OCI-LY1 (cell line): ENCODE measurements at regions not wholly inside any gene's neighbourhood (a gene's known extent, or its start where the extent isn't known, plus 50 kb on each side); places are given as distances from the start of the nearest gene placed in this dataset.

ENCODE experiments used
- EZH2 ChIP-seq: fragments of 200-600 bp; sonication (generic), shearing (Covaris generic); IDR thresholded peaks from 2 replicates; pipeline ENCODE4 v1.8.0; 2017; ENCODE audit warnings: borderline replicate concordance, mixed run types, mild to moderate bottlenecking, antibody characterized with exemption, low read length, moderate library complexity, mixed read lengths
- TF ChIP-seq, protein P1 (sequence below): fragments of 200-600 bp; sonication (generic), shearing (Covaris generic); IDR thresholded peaks from 2 replicates; pipeline ENCODE4 v1.5.1; 2017; ENCODE audit warnings: mild to moderate bottlenecking, antibody characterized with exemption, low read length, moderate library complexity, mixed read lengths

DNA sequence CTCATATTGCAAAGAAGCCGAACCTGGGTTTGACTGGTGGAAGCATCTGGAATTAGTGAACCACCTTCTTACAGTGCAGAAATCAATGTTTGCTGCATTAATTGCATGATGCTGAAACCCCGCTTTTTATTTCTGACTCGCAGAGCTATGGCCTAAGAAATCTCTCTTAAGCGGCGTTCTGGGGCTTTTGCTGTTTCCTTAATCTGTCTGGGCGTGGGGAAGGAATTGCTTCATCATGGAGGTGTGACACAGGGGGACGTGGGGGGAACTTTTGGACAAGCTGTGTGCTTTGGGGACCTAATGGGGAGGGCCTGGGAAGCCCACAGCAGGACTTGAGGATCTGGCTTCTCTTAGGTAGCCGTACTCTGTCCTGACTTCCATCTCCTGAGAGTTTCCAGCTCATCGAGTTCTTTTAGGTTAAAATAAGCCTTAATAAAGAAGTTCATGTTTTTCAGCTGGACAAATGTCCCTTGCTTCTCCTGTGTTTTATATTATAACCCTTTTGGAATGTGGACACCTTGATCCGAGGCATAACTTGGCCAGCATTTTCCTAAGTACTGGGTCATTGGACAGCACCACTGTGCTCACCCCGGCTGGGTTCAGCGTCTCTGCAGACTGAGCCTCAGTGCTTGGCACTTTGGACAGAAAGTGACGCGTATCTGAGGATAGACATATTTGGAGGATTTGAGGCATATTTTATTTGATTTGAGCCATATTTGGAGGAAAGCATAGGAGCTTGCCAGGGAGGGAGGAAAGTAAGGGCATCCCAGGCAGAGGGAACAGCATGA is 192.1 kb upstream of the MYL2 start:
- TF ChIP-seq, protein P1, sequence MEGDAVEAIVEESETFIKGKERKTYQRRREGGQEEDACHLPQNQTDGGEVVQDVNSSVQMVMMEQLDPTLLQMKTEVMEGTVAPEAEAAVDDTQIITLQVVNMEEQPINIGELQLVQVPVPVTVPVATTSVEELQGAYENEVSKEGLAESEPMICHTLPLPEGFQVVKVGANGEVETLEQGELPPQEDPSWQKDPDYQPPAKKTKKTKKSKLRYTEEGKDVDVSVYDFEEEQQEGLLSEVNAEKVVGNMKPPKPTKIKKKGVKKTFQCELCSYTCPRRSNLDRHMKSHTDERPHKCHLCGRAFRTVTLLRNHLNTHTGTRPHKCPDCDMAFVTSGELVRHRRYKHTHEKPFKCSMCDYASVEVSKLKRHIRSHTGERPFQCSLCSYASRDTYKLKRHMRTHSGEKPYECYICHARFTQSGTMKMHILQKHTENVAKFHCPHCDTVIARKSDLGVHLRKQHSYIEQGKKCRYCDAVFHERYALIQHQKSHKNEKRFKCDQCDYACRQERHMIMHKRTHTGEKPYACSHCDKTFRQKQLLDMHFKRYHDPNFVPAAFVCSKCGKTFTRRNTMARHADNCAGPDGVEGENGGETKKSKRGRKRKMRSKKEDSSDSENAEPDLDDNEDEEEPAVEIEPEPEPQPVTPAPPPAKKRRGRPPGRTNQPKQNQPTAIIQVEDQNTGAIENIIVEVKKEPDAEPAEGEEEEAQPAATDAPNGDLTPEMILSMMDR: no peak
- no peak for TF ChIP-seq EZH2
